HG03378 (cell line): ENCODE measurements at regions not wholly inside any gene's neighbourhood (a gene's known extent, or its start where the extent isn't known, plus 50 kb on each side); places are given as distances from the start of the nearest gene placed in this dataset.
A peak's percentile ranks its signal among the peaks of the same experiment; 100 is the strongest.

Experiments used
- ATAC-seq: cut with Tn5 transposase; IDR thresholded peaks from one replicate; pipeline ENCODE4 v1.9.1; 2021; ENCODE audit warnings: mild to moderate bottlenecking, moderate library complexity; ENCODE audit not compliant: unreplicated experiment

- no peak for ATAC-seq
These were observed 652.1 kb upstream of the RIOK2 start for GRCh38 chr5:97835112-97835511.

- no peak for ATAC-seq
These were observed 653.8 kb upstream of the RIOK2 start for GRCh38 chr5:97836816-97837215.

GRCh38 chr5:97838214-97838613 is 655.2 kb upstream of the RIOK2 start:
- peak; percentile 98 for ATAC-seq

GRCh38 chr5:97839341-97840086 is 656.5 kb upstream of the RIOK2 start:
- no peak for ATAC-seq

- no peak for ATAC-seq
These were observed 657.6 kb upstream of the RIOK2 start for GRCh38 chr5:97840643-97841042.

- ATAC-seq, result no peak
These were observed 659.6 kb upstream of the RIOK2 start for GRCh38 chr5:97842687-97843086.

- no peak for ATAC-seq
These were observed 661.8 kb upstream of the RIOK2 start for GRCh38 chr5:97844797-97845196.

GRCh38 chr5:97846643-97847042 is 663.6 kb upstream of the RIOK2 start:
- no peak for ATAC-seq

- no peak for ATAC-seq
These were observed 665.0 kb upstream of the RIOK2 start for GRCh38 chr5:97847920-97848631.

- no peak for ATAC-seq
These were observed 668.0 kb upstream of the RIOK2 start for GRCh38 chr5:97851036-97851435.

- ATAC-seq, result no peak
These were observed 672.1 kb upstream of the RIOK2 start for GRCh38 chr5:97854871-97855762.

- no peak for ATAC-seq
These were observed 691.4 kb upstream of the RIOK2 start for GRCh38 chr5:97874491-97874890.

- no peak for ATAC-seq
These were observed 693.2 kb upstream of the RIOK2 start for GRCh38 chr5:97876272-97876671.

- no peak for ATAC-seq
These were observed 694.5 kb upstream of the RIOK2 start for GRCh38 chr5:97877588-97877987.

- peak; percentile 100 for ATAC-seq
These were observed 705.4 kb upstream of the RIOK2 start for GRCh38 chr5:97888439-97888838.

GRCh38 chr5:97891971-97892370 is 708.9 kb upstream of the RIOK2 start:
- ATAC-seq, result no peak

GRCh38 chr5:97903742-97904141 is 720.7 kb upstream of the RIOK2 start:
- no peak for ATAC-seq

- no peak for ATAC-seq
These were observed 723.1 kb upstream of the RIOK2 start for GRCh38 chr5:97906135-97906534.

- ATAC-seq, result no peak
These were observed 724.8 kb upstream of the RIOK2 start for GRCh38 chr5:97907646-97908400.

GRCh38 chr5:97909541-97909940 is 726.5 kb upstream of the RIOK2 start:
- no peak for ATAC-seq

GRCh38 chr5:97914483-97914882 is 731.4 kb upstream of the RIOK2 start:
- ATAC-seq, result no peak
